ENCODE measurements at regions not wholly inside any gene's neighbourhood (a gene's known extent, or its start where the extent isn't known, plus 50 kb on each side); places are given as distances from the start of the nearest gene placed in this dataset.

DNA sequence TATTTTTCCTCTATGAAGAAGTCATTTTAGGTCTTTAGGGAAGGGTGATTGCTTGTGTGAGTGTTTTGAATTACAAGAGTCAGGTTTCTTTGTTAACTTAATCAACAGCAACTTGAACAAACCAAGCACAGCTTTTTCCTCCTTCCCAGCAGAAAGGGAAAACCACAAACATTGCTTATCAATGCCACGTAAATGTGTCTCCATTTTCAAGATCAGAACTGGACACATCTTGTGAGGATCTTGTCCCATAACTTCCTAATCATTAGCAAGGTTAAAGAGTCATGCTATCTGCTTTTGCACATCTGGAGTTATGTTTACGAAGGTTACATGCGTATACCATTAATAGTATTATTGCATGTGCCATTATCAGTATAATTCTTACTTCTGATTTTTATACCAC is 248.0 kb upstream of the FLRT2 start:
- TF ChIP-seq CTCF (conservative IDR thresholded peaks at IDR 0.05 in 1 of 2, IDR thresholded peaks at IDR 0.05 in 1 of 2; ENCODE audit: extremely low read depth in 1 of 2, insufficient read depth in 1 of 2, low read depth in 1 of 2, low read length in 2 of 2) (no peak), EZH2 (IDR thresholded peaks at IDR 0.05; ENCODE audit: borderline replicate concordance, low read length) (no peak)

All from mammary epithelial cell (primary cell).